HG02610 (cell line): ENCODE measurements at regions not wholly inside any gene's neighbourhood (a gene's known extent, or its start where the extent isn't known, plus 50 kb on each side); places are given as distances from the start of the nearest gene placed in this dataset.
"Not testable (repeated sequence)": the region's sequence is repeated elsewhere in the genome, so short reads cannot be mapped to it uniquely, and the experiment has no call there.

Source experiments
- ATAC-seq: cut with Tn5 transposase; IDR thresholded peaks from one replicate; pipeline ENCODE4 v1.9.1; 2021; ENCODE audit warnings: mild to moderate bottlenecking, moderate library complexity; ENCODE audit not compliant: unreplicated experiment

DNA sequence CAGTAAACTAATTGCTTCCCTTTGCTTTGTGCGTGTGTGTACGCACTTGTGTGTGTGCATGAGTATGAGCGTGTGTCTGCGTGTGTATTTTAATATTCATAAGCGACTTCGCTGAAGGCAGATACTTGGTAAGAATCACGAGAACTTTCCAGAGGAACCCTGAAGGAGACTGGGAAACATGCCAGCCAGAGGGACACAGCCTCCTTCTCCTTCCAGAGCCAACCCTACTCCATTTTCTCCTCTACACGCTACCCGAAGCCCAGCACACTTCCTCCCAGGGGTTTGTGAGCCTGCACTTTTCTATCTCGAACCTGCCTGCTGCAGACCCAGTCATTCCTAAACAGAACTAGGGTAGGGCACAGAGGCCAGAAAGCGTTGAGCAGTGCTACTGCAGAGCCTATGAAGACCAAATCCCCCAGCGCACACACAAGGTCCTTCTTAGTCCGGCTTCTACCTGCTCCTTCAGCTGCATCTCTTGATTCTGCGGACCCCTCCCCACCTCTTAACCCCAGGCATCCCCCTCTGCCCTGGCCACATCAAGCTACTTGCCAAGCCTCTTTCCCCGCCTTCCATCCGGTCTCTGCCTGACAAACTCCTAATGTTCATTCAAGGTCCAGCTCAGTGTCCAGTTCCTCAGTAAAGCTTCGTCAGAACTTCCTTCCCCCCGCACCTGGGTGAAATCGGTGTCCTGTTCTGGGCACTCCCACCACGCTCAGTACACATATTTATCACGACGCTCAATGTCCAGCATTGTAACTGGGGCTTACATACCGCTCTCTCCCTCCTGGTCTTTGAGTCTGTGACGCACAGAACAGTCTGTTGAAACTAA, 191.8 kb downstream of the FAM43A start:
- no peak for ATAC-seq

DNA sequence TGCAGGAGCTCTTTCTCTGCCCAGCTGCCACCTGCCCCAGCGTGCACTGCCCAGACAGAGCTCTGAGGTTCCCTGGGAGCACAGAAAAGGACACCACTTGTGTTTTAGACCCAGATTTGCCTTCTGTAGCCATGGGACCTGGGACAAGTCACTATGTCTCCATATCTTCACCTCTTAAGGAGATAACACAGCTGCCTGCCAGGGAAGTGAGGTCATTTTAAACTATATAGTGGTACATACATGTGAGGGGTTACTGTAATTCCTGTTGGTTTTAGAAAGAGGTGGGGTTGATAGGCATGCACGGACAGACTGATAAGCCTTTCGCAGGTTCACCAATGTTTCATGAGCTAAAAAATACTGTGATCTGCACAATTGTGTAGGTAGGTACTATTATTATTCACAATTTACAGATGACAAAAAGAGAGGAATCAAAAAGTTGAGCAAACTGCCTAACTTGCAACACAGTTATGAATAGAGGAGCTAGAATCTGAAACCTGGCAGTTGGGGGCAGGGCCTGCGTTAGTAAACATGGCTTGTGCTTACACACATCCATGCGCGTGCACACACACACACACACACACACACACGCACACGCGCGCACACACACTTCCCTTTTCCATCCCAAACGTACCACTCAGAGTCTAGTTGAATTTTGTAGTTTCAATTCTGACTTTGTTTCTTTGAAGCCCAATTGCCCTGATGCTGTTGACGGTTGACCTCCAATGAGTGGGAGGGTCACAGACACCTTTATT, 193.6 kb downstream of the FAM43A start:
- no peak for ATAC-seq

DNA sequence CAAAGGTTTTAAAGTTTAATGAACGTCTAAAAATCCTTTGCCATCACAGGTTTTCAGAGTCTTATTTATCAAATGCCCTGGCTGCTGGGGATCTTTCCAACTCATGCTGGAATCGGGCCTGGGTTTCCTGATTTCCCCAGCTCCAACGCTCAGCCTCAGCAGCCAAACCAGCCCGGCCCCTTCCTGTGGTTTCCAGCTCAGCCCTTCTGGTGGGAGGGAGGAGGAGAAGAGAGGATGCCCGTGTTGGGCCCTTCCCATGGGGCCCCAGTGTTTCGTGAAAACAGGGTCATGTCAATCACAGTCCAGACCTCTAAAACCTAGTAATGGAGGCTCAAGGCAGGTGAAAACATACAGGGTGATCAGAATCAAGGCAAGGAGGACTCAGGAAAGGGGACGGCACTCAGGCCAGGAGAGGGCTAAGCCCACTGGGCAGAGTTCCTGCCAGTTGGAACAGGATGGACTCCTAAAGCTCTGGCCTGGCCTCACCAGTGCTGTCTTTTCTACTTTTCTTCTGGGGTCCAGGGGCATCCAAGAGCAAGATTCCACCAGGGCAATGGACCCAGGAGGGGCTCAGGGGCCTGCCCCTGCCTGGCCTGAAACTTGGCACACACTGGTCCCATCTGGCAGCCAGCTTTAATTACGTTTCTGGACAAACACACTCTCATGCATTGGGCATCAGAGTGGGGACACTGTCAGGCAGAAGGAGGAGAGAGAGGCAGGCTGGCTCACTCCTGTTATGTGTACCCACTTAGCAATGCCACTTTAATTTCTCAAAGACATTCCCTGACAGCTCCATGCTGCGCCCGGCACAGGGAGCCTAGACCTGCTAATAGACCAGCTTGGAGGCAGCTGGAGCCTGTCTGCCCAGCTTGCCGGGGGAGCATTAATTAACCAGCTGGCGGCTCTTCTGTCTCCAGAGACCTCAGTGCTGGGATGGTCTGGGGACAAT, 194.6 kb downstream of the FAM43A start:
- no peak for ATAC-seq

DNA sequence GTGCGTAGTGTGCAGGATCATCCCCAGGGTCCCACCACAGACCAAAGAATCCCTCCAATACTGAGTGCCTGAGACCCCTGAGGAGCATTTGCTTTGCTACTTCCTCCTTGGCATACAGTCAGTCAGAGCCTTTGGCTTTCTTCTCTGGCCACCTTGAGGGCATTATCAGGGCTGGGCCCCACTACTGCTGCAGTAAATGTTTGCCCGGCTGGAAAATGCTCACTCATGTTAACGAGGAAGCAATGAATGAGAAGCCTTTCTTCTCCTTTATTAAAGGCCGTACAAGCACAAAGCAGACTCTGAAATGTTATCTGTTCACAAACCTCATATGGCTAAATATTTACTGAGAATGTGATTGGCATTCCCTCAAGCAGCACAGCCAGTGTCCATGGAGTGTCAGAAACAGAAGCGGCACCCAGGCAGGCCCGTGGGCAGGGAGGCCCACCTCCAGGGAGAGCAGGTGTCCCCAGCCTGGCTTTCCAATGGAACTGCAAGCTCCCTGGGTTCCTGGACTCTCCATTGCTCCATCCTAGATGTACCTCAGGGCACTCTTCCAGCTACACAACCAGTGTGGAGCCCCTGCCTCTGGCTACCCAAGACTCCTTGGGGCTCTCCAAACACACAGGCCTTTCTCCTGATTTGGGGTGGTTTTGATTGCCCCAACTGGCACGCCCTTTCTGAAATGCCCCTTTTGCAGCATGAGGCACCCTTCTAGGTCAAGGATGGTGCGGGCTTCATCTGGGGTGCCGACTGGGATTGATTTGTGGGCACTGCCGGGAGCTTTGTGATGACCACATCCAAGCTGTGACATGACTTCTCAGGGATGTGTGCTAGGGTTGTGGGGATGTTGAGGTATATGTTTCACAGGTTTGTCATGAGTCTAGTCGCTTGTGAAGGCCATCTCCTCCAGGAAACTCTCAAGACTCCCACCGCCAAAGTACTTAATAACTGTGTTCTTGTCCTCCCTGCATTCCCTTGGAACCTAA, 195.6 kb downstream of the FAM43A start:
- no peak for ATAC-seq

DNA sequence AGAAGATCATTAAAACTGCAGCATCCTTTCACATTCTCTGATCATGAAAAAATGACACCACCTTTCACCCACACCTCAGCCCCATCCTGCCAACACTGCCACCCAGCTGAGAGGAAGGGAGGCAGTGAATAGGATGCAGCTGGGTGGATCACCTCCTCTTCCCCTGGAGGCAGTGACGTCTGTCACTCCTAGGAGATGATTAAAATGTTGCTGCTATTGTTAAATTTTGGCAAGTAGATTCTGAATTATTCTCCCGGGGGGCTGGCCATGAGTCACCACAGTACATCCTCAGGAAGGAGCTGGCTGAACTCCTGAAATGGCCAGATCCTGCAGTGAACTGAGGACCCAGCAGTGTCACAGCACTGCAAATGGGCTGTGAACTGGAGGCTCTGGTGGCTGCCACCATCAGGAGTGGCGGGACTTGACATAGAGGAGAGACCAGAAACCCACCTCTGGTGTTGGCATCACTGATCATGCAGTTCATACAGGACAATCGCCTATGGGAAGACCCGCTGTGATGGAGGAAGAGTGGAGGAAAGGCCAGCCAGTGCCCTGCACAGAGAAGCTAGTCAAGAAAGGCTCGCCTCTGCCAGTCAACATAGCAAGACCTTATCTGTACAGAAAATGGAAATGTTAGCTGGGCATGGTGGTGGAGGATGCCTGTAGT, 199.1 kb downstream of the FAM43A start:
- no peak for ATAC-seq

DNA sequence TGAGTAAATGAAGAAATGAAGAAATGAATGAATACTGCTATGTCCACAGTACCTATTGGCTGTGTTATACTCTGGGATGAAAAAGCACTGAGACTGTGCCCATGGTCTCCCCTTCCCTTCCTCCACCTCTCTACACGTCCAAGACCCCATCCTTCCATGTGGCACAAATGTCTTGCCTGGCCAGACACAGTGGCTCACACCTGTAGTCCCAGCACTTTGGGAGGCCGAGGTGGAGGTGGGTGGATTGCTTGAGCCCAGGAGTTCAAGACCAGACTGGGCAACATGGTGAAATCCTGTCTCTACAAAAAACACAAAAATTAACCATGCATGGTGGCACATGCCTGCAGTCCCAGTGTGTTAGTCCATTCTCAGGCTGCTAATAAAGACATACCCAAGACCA, 200.1 kb downstream of the FAM43A start:
- no peak for ATAC-seq

DNA sequence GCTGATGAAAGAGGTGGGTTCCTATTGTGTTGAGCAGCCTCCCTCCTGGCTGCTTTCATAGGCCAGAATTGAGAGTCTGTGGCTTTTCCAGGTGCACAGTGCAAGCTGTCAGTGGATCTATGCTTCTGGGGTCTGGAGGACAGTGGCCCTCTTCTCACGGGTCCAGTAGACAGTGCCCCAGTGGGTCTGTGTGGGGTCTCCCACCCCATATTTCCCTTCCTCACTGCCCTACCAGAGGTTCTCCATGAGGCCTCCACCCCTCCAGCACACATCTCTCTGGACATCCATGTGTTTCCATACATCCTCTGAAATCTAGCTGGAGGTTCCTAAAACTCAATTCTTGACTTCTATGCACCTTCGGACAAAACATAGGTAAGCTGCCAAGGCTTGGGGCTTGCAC, 201.2 kb downstream of the FAM43A start:
- no peak for ATAC-seq

DNA sequence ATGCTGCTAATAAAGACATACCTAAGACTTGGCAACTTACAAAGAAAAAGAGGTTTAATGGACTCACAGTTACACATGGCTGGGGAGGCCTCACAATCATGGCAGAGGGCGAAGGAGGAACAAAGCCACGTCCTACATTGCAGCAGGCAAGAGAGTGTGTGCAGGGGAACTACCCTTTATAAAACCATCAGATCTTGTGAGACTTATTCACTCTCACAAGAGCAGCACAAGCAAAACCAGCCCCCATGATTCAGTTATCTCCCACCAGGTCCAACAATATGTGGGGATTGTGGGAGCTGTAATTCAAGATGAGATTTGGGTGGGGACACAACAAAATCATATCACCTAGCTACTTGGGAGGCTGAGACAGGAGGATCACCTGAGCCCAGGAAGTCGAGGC, 202.4 kb downstream of the FAM43A start:
- not testable (repeated sequence) for ATAC-seq

DNA sequence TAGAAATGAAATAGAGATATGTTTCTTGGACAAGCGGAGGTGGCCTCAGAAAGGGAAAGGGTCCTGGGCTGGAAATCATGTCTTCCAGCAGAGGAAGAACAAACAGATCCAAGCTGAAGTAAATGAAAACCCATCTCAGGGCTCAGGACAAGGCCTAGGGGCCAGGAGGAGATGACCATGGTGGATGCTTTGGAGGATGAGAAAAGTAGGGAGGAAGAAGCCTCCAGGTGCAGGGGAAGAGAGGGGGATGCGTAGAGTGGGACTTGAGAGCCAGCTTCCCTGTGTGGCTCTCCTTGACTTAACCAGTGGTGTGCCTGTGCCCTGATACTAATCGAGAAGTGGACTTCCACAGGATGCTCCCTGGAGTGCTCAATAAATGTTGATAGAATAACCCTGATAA, 203.2 kb downstream of the FAM43A start:
- no peak for ATAC-seq

DNA sequence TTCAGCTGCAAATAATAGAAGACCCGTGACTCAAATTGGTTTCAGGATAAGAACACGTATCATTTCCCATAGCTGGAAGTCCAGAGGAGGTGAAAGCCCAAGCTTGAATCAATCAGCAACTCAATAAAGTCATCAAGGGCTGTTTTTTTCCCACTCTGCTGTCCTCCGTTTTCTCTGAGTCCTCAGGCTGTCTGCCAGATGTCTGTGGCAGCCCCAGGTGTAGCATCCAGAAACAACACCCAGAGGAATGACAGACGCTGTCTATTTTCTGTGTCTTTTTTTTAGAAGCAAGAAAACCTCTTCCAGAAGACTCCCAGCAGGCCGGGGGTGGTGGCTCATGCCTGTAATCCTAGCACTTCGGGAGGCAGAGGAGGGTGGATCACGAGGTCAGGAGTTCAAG, 204.4 kb downstream of the FAM43A start:
- no peak for ATAC-seq

DNA sequence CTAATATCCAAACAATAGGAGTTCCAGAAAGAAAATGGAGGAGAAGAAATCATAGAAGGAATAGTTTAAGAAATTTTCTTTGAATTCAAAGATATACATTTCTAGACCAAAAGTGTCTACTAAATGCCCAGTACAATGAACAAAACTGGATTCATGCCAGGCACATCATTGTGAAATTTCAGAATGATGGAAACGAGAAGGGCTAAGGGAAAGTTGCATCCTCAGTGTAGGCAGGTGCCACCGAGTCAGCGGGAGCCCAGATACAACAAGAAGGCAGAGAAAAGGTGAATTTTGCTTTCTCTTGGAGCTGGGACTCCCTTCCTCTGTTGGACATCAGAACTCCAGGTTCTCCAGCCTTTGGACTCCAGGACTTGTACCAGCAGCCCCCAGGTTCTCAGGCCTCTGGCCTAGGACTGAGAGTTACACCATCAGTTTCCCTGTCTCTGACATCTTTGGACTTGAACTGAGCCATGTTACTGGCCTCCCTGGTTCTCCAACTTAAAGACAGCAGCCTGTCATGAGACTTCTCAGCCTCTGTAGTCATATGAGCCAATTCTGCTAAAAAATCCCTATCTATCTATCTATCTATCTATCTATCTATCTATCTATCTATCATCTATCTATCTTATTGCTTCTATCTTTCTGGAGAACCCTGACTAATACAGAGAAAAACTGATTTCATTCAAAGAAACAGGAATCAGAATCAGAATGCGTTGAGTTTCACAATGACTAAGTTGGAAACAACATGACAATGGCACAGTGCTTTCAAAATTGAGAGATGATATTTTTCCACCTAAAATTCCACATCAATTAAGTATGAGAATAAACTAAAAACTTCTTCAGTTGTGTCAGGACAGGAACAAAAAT, 207.7 kb downstream of the FAM43A start:
- ATAC-seq = peak; percentile 57

DNA sequence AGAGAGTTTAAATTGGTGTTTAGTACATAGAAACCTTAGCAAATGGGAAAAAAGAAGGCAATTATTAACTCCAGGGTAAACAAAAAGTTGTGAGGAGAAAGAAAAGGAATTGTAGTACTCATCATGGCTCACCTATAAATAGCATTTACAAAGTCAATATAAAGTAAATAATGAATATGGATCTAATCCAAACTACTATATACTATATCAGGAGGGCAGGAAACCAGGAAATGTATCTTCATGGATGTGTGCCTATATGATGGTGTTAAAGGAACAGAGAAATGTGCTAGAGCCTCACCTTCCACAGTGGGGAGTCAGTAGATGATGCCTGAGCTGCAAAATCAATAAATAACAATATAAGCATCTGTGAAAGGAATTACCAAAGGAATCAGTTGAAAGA, 208.9 kb downstream of the FAM43A start:
- ATAC-seq = no peak

DNA sequence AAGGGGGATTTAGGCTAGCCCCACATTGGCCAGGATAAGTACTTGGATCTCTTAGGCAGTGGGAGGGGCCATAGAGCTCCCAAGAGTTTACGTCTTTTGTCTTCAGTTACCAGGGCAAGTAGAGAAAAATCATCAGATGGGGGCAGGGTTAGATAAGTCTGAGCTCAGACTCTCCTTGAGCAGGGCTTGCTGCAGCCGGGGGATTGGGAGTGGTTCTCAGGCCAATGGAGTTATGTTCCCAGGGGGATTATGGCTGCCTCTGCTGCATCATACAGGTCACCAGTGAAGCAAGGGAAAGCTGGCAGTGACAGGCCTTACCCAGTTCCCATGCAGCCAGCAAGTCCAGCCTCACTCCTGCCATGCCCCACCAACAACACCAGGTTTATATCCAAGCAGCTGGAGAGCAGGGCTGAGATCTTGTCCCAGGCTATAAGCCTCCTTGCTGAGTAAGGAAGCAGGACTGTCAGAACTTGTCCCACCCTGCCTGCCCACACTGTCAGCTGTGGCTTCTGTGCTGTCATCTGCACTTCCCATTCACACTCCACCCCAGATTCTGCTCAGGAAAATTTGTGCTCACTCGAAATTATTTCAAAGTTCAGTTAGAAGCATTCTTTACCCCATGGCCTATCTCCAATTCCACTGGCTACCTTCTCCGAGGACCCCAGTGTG, 215.3 kb downstream of the FAM43A start:
- ATAC-seq = no peak

DNA sequence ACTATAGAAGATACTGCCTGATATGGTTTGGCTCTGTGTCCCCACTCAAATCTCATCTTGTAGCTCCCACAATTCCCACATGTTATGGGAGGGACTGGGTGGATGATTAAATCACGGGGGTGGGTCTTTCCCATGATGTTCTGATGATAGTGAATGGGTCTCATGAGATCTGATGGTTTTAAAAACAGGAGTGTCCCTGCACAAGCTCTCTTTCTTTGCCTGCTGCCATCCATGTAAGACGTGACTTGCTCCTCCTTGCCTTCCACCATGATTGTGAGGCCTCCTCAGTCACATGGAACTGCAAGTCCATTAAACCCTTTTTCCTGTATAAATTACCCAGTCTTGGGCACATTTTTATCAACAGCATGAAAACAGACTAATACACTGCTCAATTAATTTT, 217.8 kb downstream of the FAM43A start:
- ATAC-seq = not testable (repeated sequence)

DNA sequence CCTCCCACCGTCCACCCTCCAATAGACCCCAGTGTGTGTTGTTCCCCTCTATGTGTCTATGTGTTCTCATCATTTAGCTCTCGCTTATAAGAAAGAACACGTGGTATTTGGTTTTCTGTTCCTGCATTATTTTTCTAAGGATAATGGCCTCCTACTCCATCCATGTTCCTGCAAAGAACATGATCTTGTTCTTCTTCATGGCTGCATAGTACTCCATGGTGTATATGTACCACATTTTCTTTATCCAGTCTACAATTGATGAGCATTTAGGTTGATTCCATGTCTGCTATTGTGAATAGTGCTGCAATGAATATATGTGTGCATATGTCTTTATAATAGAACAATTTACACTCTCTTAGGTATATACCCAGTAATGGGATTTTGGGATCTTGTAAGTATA, 219.3 kb downstream of the FAM43A start:
- ATAC-seq = not testable (repeated sequence)

DNA sequence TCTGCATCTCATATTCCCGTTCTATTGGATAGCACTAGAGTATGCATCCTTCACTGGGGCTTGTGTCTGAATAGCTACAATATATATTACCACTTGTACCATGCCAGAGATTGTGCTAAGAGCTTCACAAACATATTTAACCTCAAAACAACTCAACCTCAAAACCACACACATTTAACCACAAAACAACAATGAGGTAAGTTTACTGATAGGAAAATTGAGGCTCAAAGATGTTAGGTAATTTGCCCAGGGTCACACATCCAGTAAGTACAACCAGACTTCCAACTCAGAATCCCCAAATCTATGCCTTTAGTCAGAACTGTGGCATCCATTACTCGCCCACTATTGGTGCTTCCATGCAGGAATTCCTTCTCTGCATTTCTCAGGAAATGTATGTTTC, 220.0 kb downstream of the FAM43A start:
- no peak for ATAC-seq

DNA sequence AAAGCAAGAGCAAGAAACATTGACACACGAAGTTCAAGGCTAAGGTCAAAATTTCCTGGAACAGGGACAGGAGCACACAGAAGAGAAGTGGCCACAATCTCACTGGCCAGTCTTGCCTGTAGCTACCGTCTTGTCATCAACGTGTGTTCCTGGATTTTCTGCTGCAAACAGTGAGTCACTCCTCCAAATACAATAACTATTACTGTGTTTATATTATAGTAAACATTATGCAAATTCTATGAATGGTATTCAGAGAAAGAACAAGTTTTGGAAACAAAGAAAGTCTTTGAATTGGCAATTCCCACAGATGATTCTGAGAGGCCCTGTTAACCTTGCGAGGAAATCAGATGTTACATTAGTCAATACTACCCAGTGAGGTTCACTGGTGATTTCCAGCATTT, 220.5 kb downstream of the FAM43A start:
- no peak for ATAC-seq
